AG08396 (cell line): ENCODE measurements at regions not wholly inside any gene's neighbourhood (a gene's known extent, or its start where the extent isn't known, plus 50 kb on each side); places are given as distances from the start of the nearest gene placed in this dataset.

Experiments
- DNase-seq: peaks from one replicate; pipeline ENCODE4 v3.0.0; 2012; ENCODE audit warnings: low spot score, mixed read lengths

- peak; percentile 37 for DNase-seq
These were observed 854.4 kb upstream of the INTU start for GRCh38 chr4:126778348-126778747.

- DNase-seq, result no peak
These were observed 853.8 kb upstream of the INTU start for GRCh38 chr4:126779001-126779400.

- no peak for DNase-seq
These were observed 853.2 kb upstream of the INTU start for GRCh38 chr4:126779436-126780166.

- DNase-seq, result no peak
These were observed 849.6 kb upstream of the INTU start for GRCh38 chr4:126783191-126783590.

GRCh38 chr4:126784966-126785580 lies 847.7 kb upstream of the INTU start:
- no peak for DNase-seq

GRCh38 chr4:126790633-126791032 lies 842.1 kb upstream of the INTU start:
- DNase-seq, result peak; percentile 33

GRCh38 chr4:126794363-126794762 lies 838.4 kb upstream of the INTU start:
- DNase-seq, result no peak

- no peak for DNase-seq
These were observed 834.5 kb upstream of the INTU start for GRCh38 chr4:126798214-126798613.

GRCh38 chr4:126799416-126799815 lies 833.3 kb upstream of the INTU start:
- DNase-seq, result no peak

GRCh38 chr4:126799971-126800574 lies 832.7 kb upstream of the INTU start:
- DNase-seq, result no peak

- no peak for DNase-seq
These were observed 832.1 kb upstream of the INTU start for GRCh38 chr4:126800575-126801141.

GRCh38 chr4:126807132-126807531 lies 825.6 kb upstream of the INTU start:
- DNase-seq, result no peak

GRCh38 chr4:126812076-126812475 lies 820.7 kb upstream of the INTU start:
- no peak for DNase-seq

GRCh38 chr4:126820631-126821030 lies 812.1 kb upstream of the INTU start:
- no peak for DNase-seq

GRCh38 chr4:126821152-126821551 lies 811.6 kb upstream of the INTU start:
- no peak for DNase-seq

GRCh38 chr4:126825083-126825482 lies 807.7 kb upstream of the INTU start:
- no peak for DNase-seq

- no peak for DNase-seq
These were observed 805.1 kb upstream of the INTU start for GRCh38 chr4:126827669-126828068.

GRCh38 chr4:126834854-126835253 lies 797.9 kb upstream of the INTU start:
- no peak for DNase-seq

GRCh38 chr4:126838941-126839679 lies 793.6 kb upstream of the INTU start:
- DNase-seq, result no peak

- DNase-seq, result no peak
These were observed 789.2 kb upstream of the INTU start for GRCh38 chr4:126843492-126844067.

GRCh38 chr4:126850286-126850685 lies 782.5 kb upstream of the INTU start:
- DNase-seq, result peak; percentile 79

- no peak for DNase-seq
These were observed 781.4 kb upstream of the INTU start for GRCh38 chr4:126851391-126851790.
